K562 (cell line): ENCODE measurements at regions not wholly inside any gene's neighbourhood (a gene's known extent, or its start where the extent isn't known, plus 50 kb on each side); places are given as distances from the start of the nearest gene placed in this dataset.

Experiments used
- ATAC-seq: fragments of 200-7000 bp; cut with Tn5 transposase; 3 replicates; pipeline ENCODE4 v1.9.1; 2020; ENCODE audit warnings: moderate library complexity
- BruUV-seq: library from RNA; stranded (reverse); fragments of 400-500 nt; replicated peaks from 2 replicates; lab custom pipeline; 2021; lab: Mats Ljungman, UMichigan
- CTCF ChIA-PET: fragments of 300-600 bp; formaldehyde crosslinking; extraction: SDS; loops from one replicate; lab custom pipeline; 2021; ENCODE audit warnings: low intra/inter-chr PET ratio; lab: Yijun Ruan, JAX
- POLR2A ChIA-PET: fragments of 300-600, 350-650 bp; sonication (Branson Sonifier 250); formaldehyde crosslinking; extraction: SDS; loops from one replicate; lab custom pipeline; 2021; ENCODE audit warnings: antibody characterized with exemption, inconsistent platforms; lab: Yijun Ruan, JAX
- DNase-seq, 4 experiments: peaks; one replicate each; pipeline versions ENCODE4 v3.0.0 to v3.0.0-alpha.2; 2011 to 2018; ENCODE audit warnings: low spot score in 3 of 4, mixed read lengths in 3 of 4; ENCODE audit errors: extremely low read depth in 1 of 4
- FAIRE-seq: peaks from 2 replicates; lab custom pipeline; 2011; peaks lifted over from hg19 to GRCh38; lab: Jason Lieb, UNC
- H2AFZ ChIP-seq: 2 replicates; pipeline ENCODE4 v1.6.0; 2011; ENCODE audit warnings: low read depth, low read length, control low read depth, inconsistent platforms
- H3K27ac ChIP-seq: fragments of 200-600 bp; 3 replicates; pipeline ENCODE4 v1.8.0; 2011; ENCODE audit warnings: low read depth, mild to moderate bottlenecking, control low read depth, inconsistent platforms, low read length, moderate library complexity, mixed read lengths; ENCODE audit errors: extremely low read depth
- H3K27me3 ChIP-seq, 2 experiments: fragments of 300-600 bp in 1 of 2; 2 replicates in 1 of 2; 3 replicates in 1 of 2; pipeline versions ENCODE4 v1.6.0 to v1.8.0; 2011; ENCODE audit warnings: inconsistent platforms in 2 of 2, low read length in 2 of 2, mild to moderate bottlenecking in 1 of 2, mixed read lengths in 1 of 2, moderate library complexity in 1 of 2; ENCODE audit not compliant: control insufficient read depth in 2 of 2, insufficient read depth in 2 of 2
- H3K36me3 ChIP-seq: fragments of 300-600 bp; 3 replicates; pipeline ENCODE4 v1.8.0; 2011; ENCODE audit warnings: mild to moderate bottlenecking, low read length, inconsistent platforms; ENCODE audit not compliant: control insufficient read depth, insufficient read depth
- H3K4me1 ChIP-seq, 2 experiments: fragments of 200-600 bp in 1 of 2; replicated peaks in 1 of 2; 2 replicates in 1 of 2; 3 replicates in 1 of 2; pipeline versions ENCODE4 v1.5.1 to v1.8.0; 2011; ENCODE audit warnings: inconsistent platforms in 2 of 2, low read length in 2 of 2, mild to moderate bottlenecking in 1 of 2, mixed read lengths in 1 of 2, moderate library complexity in 1 of 2; ENCODE audit not compliant: control insufficient read depth in 2 of 2, insufficient read depth in 2 of 2
- H3K4me2 ChIP-seq: 2 replicates; pipeline ENCODE4 v1.6.1; 2011; ENCODE audit warnings: low read length, control low read depth, inconsistent platforms, mixed read lengths; ENCODE audit not compliant: insufficient read depth
- H3K4me3 ChIP-seq: fragments of 200-600 bp; sonication (generic), shearing (Covaris generic); 2 replicates; pipeline ENCODE4 v1.5.1; 2016; ENCODE audit warnings: control low read depth, inconsistent platforms
- H3K79me2 ChIP-seq: fragments of 200-600 bp; 3 replicates; pipeline ENCODE4 v1.8.0; 2011; ENCODE audit warnings: low read length, inconsistent platforms; ENCODE audit not compliant: control insufficient read depth, insufficient read depth
- H3K9ac ChIP-seq, 2 experiments: 2 replicates each; pipeline versions ENCODE4 v1.6.0 to v1.6.1; 2011; ENCODE audit warnings: low read depth in 2 of 2, low read length in 2 of 2, control low read depth in 1 of 2, inconsistent platforms in 1 of 2, mild to moderate bottlenecking in 1 of 2, mixed read lengths in 1 of 2; ENCODE audit not compliant: insufficient read depth in 1 of 2
- H3K9me1 ChIP-seq: one replicate; pipeline ENCODE4 v1.6.0; 2011; ENCODE audit warnings: inconsistent platforms, mild to moderate bottlenecking, low read length, moderate library complexity; ENCODE audit not compliant: control insufficient read depth, insufficient read depth
- H3K9me3 ChIP-seq: replicated peaks from 2 replicates; pipeline ENCODE4 v1.5.1; 2011; ENCODE audit warnings: low read depth, low read length, inconsistent platforms; ENCODE audit not compliant: control insufficient read depth, insufficient read depth
- H4K20me1 ChIP-seq: replicated peaks from 2 replicates; pipeline ENCODE4 v1.6.1; 2011; ENCODE audit warnings: low read length, inconsistent platforms, mixed read lengths; ENCODE audit not compliant: control insufficient read depth, insufficient read depth
- CEBPZ ChIP-seq: fragments of 150-350 bp; IDR thresholded peaks from 2 replicates; pipeline ENCODE4 v1.6.1; 2014; ENCODE audit warnings: low read depth, mild to moderate bottlenecking, low read length, borderline replicate concordance
- CHCHD3 ChIP-seq: fragments of 250-450 bp; sonication (Bioruptor Pico); IDR thresholded peaks from 2 replicates; pipeline ENCODE4 v2.1.2; 2022; ENCODE audit warnings: mild to moderate bottlenecking
- EGR1 ChIP-seq: fragments of 450-650 bp; conservative IDR thresholded peaks from 2 replicates; pipeline ENCODE4 v1.6.1; 2017; ENCODE audit warnings: mild to moderate bottlenecking
- L3MBTL2 ChIP-seq: fragments of 450-650 bp; IDR thresholded peaks from 2 replicates; pipeline ENCODE4 v1.6.1; 2016; ENCODE audit warnings: mild to moderate bottlenecking, moderate library complexity
- MITF ChIP-seq: IDR thresholded peaks from 2 replicates; pipeline ENCODE4 v1.6.1; 2014; ENCODE audit warnings: antibody characterized with exemption
- NFRKB ChIP-seq: fragments of 450-650 bp; IDR thresholded peaks from 2 replicates; pipeline ENCODE4 v1.6.1; 2016; ENCODE audit warnings: low read depth
- RAD21 ChIP-seq, 2 experiments: fragments of 250-450 bp in 1 of 2; fragments of 450-650 bp in 1 of 2; sonication (Bioruptor Pico) in 1 of 2; formaldehyde crosslinking in 1 of 2; IDR thresholded peaks in 1 of 2; conservative IDR thresholded peaks in 1 of 2; 2 replicates each; pipeline versions ENCODE4 v1.4.0 to v1.8.0; 2020 to 2022; ENCODE audit warnings: mild to moderate bottlenecking in 2 of 2, moderate library complexity in 1 of 2
- RFX1 ChIP-seq: fragments of 450-650 bp; IDR thresholded peaks from 2 replicates; pipeline ENCODE4 v1.6.1; 2016; ENCODE audit warnings: mild to moderate bottlenecking, moderate library complexity
- SMC3 ChIP-seq: conservative IDR thresholded peaks from 2 replicates; pipeline ENCODE4 v1.6.1; 2011; ENCODE audit warnings: low read depth, low read length, improper control_type of control experiment; ENCODE audit not compliant: insufficient read depth
- TEAD4 ChIP-seq, 2 experiments: sonication (generic) in 1 of 2; formaldehyde crosslinking in 1 of 2; IDR thresholded peaks; 2 replicates each; pipeline versions ENCODE4 v1.6.1 to v1.8.0; 2012 to 2022; ENCODE audit warnings: borderline replicate concordance in 1 of 2, inconsistent platforms in 1 of 2, low read length in 1 of 2, mild to moderate bottlenecking in 1 of 2, missing genetic modification reagents in 1 of 2
- THAP7 ChIP-seq: fragments of 250-450 bp; sonication (Bioruptor Pico); IDR thresholded peaks from 2 replicates; pipeline ENCODE4 v1.5.0; 2021
- VEZF1 ChIP-seq: fragments of 200-800 bp; sonication (Bioruptor generic); IDR thresholded peaks from 2 replicates; pipeline ENCODE4 v1.6.1; 2017; ENCODE audit warnings: missing genetic modification characterization, missing compliant biosample characterization
- ZBED1 ChIP-seq: IDR thresholded peaks from 2 replicates; pipeline ENCODE4 v1.6.1; 2014
- ZKSCAN8 ChIP-seq: fragments of 200-800 bp; sonication (Bioruptor generic); IDR thresholded peaks from 2 replicates; pipeline ENCODE4 v1.6.1; 2016; ENCODE audit warnings: missing genetic modification characterization, missing compliant biosample characterization
- ZNF384 ChIP-seq: IDR thresholded peaks from 2 replicates; pipeline ENCODE4 v1.6.1; 2012; ENCODE audit warnings: low read depth, low read length, improper control_type of control experiment
- WGBS: fragments of 100-300 bp; shearing (Covaris generic); methylation state at CpG from one replicate; pipeline ENCODE4 v1.1.6; 2016; ENCODE audit warnings: low coverage, mixed read lengths; ENCODE audit not compliant: insufficient coverage; ENCODE audit errors: missing lambda C conversion rate; 5-methylcytosine and 5-hydroxymethylcytosine counted together
- in situ Hi-C: fragments of 300-500 bp; cut with MboI; formaldehyde crosslinking; loops from 4 replicates; pipeline ENCODE4 v1.15.0; 2018; ENCODE audit warnings: inconsistent platforms, mixed read lengths
- intact Hi-C: fragments of 100-400 bp; cut with micrococcal nuclease; formaldehyde crosslinking; loops from 2 replicates; pipeline ENCODE4 v1.14.2; 2022

GRCh38 chr7:67484244-67484751, 487.7 kb downstream of the TYW1 start:
- H3K9me1 ChIP-seq = no peaks in the 10 kb centered on the region
- peaks cover 0 to 11% of the 10 kb centered on the region in 2 experiments; a peak in 4 of 5 replicates for H3K27me3 ChIP-seq
- H3K27ac ChIP-seq = no peak overlapping the region
- H3K9ac ChIP-seq = peak overlapping the region in 1 of 2 experiments; percentile 45; a peak in 1 of 4 replicates
- peak; percentile 90 for ATAC-seq
- CTCF ChIA-PET = interaction anchor here (0.6 kb wide), 1 partner anchor 1454 kb away, joined by 4 read pairs; no protein-coding TSS in a partner anchor
- H3K79me2 ChIP-seq = no peaks in the 10 kb centered on the region
- no peak overlapping the region for H3K4me2 ChIP-seq
- BruUV-seq = no TSS peak
- WGBS = 4% methylated on average over 13 of the region's 13 CpGs
- no peaks in the 10 kb centered on the region for H4K20me1 ChIP-seq
- no peaks in the 10 kb centered on the region for H3K9me3 ChIP-seq
- H3K4me3 ChIP-seq = no peak overlapping the region
- POLR2A ChIA-PET = interaction anchor here (0.6 kb wide), 1 partner anchor 1135 kb away, joined by 3 read pairs; no protein-coding TSS in a partner anchor
- no peaks in the 10 kb centered on the region; a peak in 1 of 5 replicates for H3K4me1 ChIP-seq
- no peak overlapping the region for H2AFZ ChIP-seq
- FAIRE-seq = peak; percentile 88
- in situ Hi-C loops = no loop called here
- DNase-seq = peak; percentile 71 to 80 (median 74)
- H3K36me3 ChIP-seq = no peaks in the 10 kb centered on the region
- intact Hi-C loops = loop anchor here (5.0 kb wide), 1 partner anchor 107 kb away; no protein-coding TSS in a partner anchor
- TF ChIP-seq ZNF384 = peak; percentile 100
- peak; percentile 61; the same call in 1 of the 2 replicates for TF ChIP-seq MITF
- TF ChIP-seq CHCHD3 (CRISPR knock-in tag) = no peak
- no peak for TF ChIP-seq ZBED1
- no peak for TF ChIP-seq CEBPZ
- TF ChIP-seq THAP7 = no peak
- 0 out of 2 replicates have a peak, but pooled peaks have one; percentile 11 for TF ChIP-seq L3MBTL2
- no peak for TF ChIP-seq NFRKB
- TF ChIP-seq ZKSCAN8 = no peak
- TF ChIP-seq EGR1 = peak; percentile 62
- peak; percentile 60 for TF ChIP-seq SMC3
- peak; percentile 43 to 60 for TF ChIP-seq RAD21 (CRISPR knock-in tag; conservative IDR thresholded peaks at IDR 0.05 in 1 of 2, IDR thresholded peaks at IDR 0.05 in 1 of 2)
- TF ChIP-seq TEAD4 (IDR thresholded peaks at IDR 0.05; ENCODE audit: low read length) = peak; percentile 53
- TF ChIP-seq TEAD4 (CRISPR knock-in tag; IDR thresholded peaks at IDR 0.05; ENCODE audit: borderline replicate concordance) = no peak
- peak; percentile 45 for TF ChIP-seq RFX1
- 0 out of 2 replicates have a peak, but pooled peaks have one; percentile 20 for TF ChIP-seq VEZF1 (CRISPR knock-in tag)
